ENCODE measurements at regions not wholly inside any gene's neighbourhood (a gene's known extent, or its start where the extent isn't known, plus 50 kb on each side); places are given as distances from the start of the nearest gene placed in this dataset.

- no peak for TF ChIP-seq CTCF (IDR thresholded peaks at IDR 0.05)
- no peak for ATAC-seq (ENCODE audit: low FRiP score)
- DNase-seq (ENCODE audit: low spot score), result no peak
Observed at GRCh38 chr17:15019158-15019557, 246.0 kb downstream of the PMP22 start.

- ATAC-seq (ENCODE audit: low FRiP score) (no peak), DNase-seq (ENCODE audit: low spot score) (no peak)
- no peak for TF ChIP-seq CTCF (IDR thresholded peaks at IDR 0.05)
Observed at GRCh38 chr17:15012351-15012980, 252.7 kb downstream of the PMP22 start.

- no peak for DNase-seq (ENCODE audit: low spot score)
Observed at GRCh38 chr17:15009087-15009486, 256.0 kb downstream of the PMP22 start.

GRCh38 chr17:15007147-15007553, 258.0 kb downstream of the PMP22 start:
- TF ChIP-seq CTCF (IDR thresholded peaks at IDR 0.05), result no peak
- DNase-seq (ENCODE audit: low spot score) (no peak), ATAC-seq (ENCODE audit: low FRiP score) (no peak)

More at GRCh38 chr17:15009087-15009486, 256.0 kb downstream of the PMP22 start:
- no peak for TF ChIP-seq CTCF (IDR thresholded peaks at IDR 0.05)
- ATAC-seq (ENCODE audit: low FRiP score), result no peak

- no peak for DNase-seq (ENCODE audit: low spot score)
- TF ChIP-seq CTCF (IDR thresholded peaks at IDR 0.05), result no peak
- ATAC-seq (ENCODE audit: low FRiP score), result no peak
Observed at GRCh38 chr17:15006421-15007128, 258.6 kb downstream of the PMP22 start.

GRCh38 chr17:15000661-15001060, 264.5 kb downstream of the PMP22 start:
- no peak for TF ChIP-seq CTCF (IDR thresholded peaks at IDR 0.05)
- DNase-seq (ENCODE audit: low spot score) (no peak), ATAC-seq (ENCODE audit: low FRiP score) (no peak)

GRCh38 chr17:14997290-14997689, 267.8 kb downstream of the PMP22 start:
- TF ChIP-seq CTCF (IDR thresholded peaks at IDR 0.05), result no peak
- DNase-seq (ENCODE audit: low spot score) (no peak), ATAC-seq (ENCODE audit: low FRiP score) (no peak)

Data from omental fat pad (tissue), 3 donors.